Stimulated activated naive B cell treated with anti-CD40 and anti-IgM and Interleukin-4, amounts not matched to agents 10 μg/mL and 1 μg/mL and 100 μg/mL, for 72 hours (primary cell): ENCODE measurements at regions not wholly inside any gene's neighbourhood (a gene's known extent, or its start where the extent isn't known, plus 50 kb on each side); places are given as distances from the start of the nearest gene placed in this dataset.

Experiments
- ATAC-seq, 2 donors: fragments of 150-1000 bp; cut with Tn5 transposase; replicated peaks; 2 replicates each; pipeline ENCODE4 v1.10.0; 2021; ENCODE audit warnings: moderate library complexity in 1 of 2
- DNase-seq: peaks from one replicate; pipeline ENCODE4 v3.0.0; 2021
- H3K27ac Mint-ChIP-seq: one replicate; pipeline ENCODE4 v1.8.0; 2022; ENCODE audit warnings: mild to moderate bottlenecking, mixed read lengths
- H3K27me3 Mint-ChIP-seq, 2 donors: one replicate each; pipeline ENCODE4 v1.8.0; 2022; ENCODE audit warnings: mixed read lengths in 2 of 2
- H3K36me3 Mint-ChIP-seq, 2 donors: one replicate each; pipeline ENCODE4 v1.8.0; 2022; ENCODE audit warnings: mixed read lengths in 2 of 2, mild to moderate bottlenecking in 1 of 2
- H3K4me1 Mint-ChIP-seq, 2 donors: one replicate each; pipeline ENCODE4 v1.8.0; 2022; ENCODE audit warnings: mixed read lengths in 2 of 2, mild to moderate bottlenecking in 1 of 2
- H3K4me3 Mint-ChIP-seq, 2 donors: one replicate each; pipeline ENCODE4 v1.8.0; 2022; ENCODE audit warnings: mild to moderate bottlenecking in 2 of 2, mixed read lengths in 2 of 2, moderate library complexity in 1 of 2
- H3K9me3 Mint-ChIP-seq, 2 donors: one replicate each; pipeline ENCODE4 v1.8.0; 2022; ENCODE audit warnings: mixed read lengths in 2 of 2, mild to moderate bottlenecking in 1 of 2

- Mint-ChIP-seq H3K9me3 (no peaks in the 10 kb centered on the region), H3K36me3 (no peaks in the 10 kb centered on the region), H3K4me1 (no peaks in the 10 kb centered on the region), H3K27me3 (no peaks in the 10 kb centered on the region), H3K4me3 (no peak overlapping the region), H3K27ac (no peak overlapping the region)
- DNase-seq (no peak), ATAC-seq (no peak)
Measured at GRCh38 chr2:153802671-153803070, 69.1 kb upstream of the GALNT13 start.

- ATAC-seq (no peak), DNase-seq (no peak)
- Mint-ChIP-seq H3K4me1 (no peaks in the 10 kb centered on the region), H3K36me3 (no peaks in the 10 kb centered on the region), H3K4me3 (no peak overlapping the region), H3K27ac (no peak overlapping the region), H3K9me3 (no peaks in the 10 kb centered on the region), H3K27me3 (no peaks in the 10 kb centered on the region)
Measured at GRCh38 chr2:153808679-153809078, 63.0 kb upstream of the GALNT13 start.

GRCh38 chr2:153811516-153811915 lies 60.2 kb upstream of the GALNT13 start:
- no peaks in the 10 kb centered on the region for H3K9me3 Mint-ChIP-seq
- DNase-seq: no peak
- H3K4me1 Mint-ChIP-seq: no peaks in the 10 kb centered on the region
- no peak overlapping the region for H3K4me3 Mint-ChIP-seq
- no peak overlapping the region for H3K27ac Mint-ChIP-seq
- H3K27me3 Mint-ChIP-seq: no peaks in the 10 kb centered on the region
- no peaks in the 10 kb centered on the region for H3K36me3 Mint-ChIP-seq
- no peak for ATAC-seq

- Mint-ChIP-seq H3K27me3 (no peaks in the 10 kb centered on the region), H3K9me3 (no peaks in the 10 kb centered on the region)
- ATAC-seq: no peak
Measured at GRCh38 chr2:153812632-153813031, 59.1 kb upstream of the GALNT13 start.

GRCh38 chr2:153818242-153818641 lies 53.5 kb upstream of the GALNT13 start:
- Mint-ChIP-seq H3K4me1 (no peaks in the 10 kb centered on the region), H3K9me3 (peaks cover 2 to 4% of the 10 kb centered on the region in 2 donors), H3K27me3 (no peaks in the 10 kb centered on the region), H3K27ac (no peak overlapping the region), H3K36me3 (no peaks in the 10 kb centered on the region), H3K4me3 (no peak overlapping the region)
- DNase-seq (no peak), ATAC-seq (no peak)

More at GRCh38 chr2:153812632-153813031, 59.1 kb upstream of the GALNT13 start:
- no peak overlapping the region for H3K27ac Mint-ChIP-seq
- H3K4me3 Mint-ChIP-seq: no peak overlapping the region
- H3K36me3 Mint-ChIP-seq: no peaks in the 10 kb centered on the region
- no peaks in the 10 kb centered on the region for H3K4me1 Mint-ChIP-seq
- DNase-seq: no peak

GRCh38 chr2:153819074-153819473 lies 52.6 kb upstream of the GALNT13 start:
- DNase-seq (no peak), ATAC-seq (no peak)
- Mint-ChIP-seq H3K36me3 (no peaks in the 10 kb centered on the region), H3K4me1 (no peaks in the 10 kb centered on the region), H3K27ac (no peak overlapping the region), H3K27me3 (no peaks in the 10 kb centered on the region), H3K4me3 (no peak overlapping the region), H3K9me3 (peaks cover 2 to 4% of the 10 kb centered on the region in 2 donors)

GRCh38 chr2:153819501-153819900 lies 52.2 kb upstream of the GALNT13 start:
- no peak overlapping the region for H3K4me3 Mint-ChIP-seq
- DNase-seq: no peak
- no peaks in the 10 kb centered on the region for H3K4me1 Mint-ChIP-seq
- H3K9me3 Mint-ChIP-seq: peaks cover 2 to 4% of the 10 kb centered on the region in 2 donors
- no peaks in the 10 kb centered on the region for H3K36me3 Mint-ChIP-seq
- H3K27me3 Mint-ChIP-seq: no peaks in the 10 kb centered on the region
- no peak for ATAC-seq
- H3K27ac Mint-ChIP-seq: no peak overlapping the region
